Astrocyte of the cerebellum (primary cell): ENCODE measurements at regions not wholly inside any gene's neighbourhood (a gene's known extent, or its start where the extent isn't known, plus 50 kb on each side); places are given as distances from the start of the nearest gene placed in this dataset.
A peak's percentile ranks its signal among the peaks of the same experiment; 100 is the strongest.

Experiments
- DNase-seq: peaks from one replicate; pipeline ENCODE4 v3.0.0-alpha.2; 2011; ENCODE audit warnings: low read depth
- H3K4me3 ChIP-seq: 2 replicates; pipeline ENCODE4 v1.5.1; 2011; ENCODE audit warnings: mild to moderate bottlenecking, low read depth, low read length, moderate library complexity
- in situ Hi-C: cut with HindIII; loops from 2 replicates; pipeline ENCODE4 v1.10.0; 2017; ENCODE audit warnings: low sequenced_read_pairs
- TF ChIP-seq, protein P1 (sequence below): IDR thresholded peaks from 2 replicates; pipeline ENCODE4 v1.5.1; 2012; ENCODE audit warnings: low read length, low read depth, moderate library complexity, mild to moderate bottlenecking; ENCODE audit errors: missing control alignments

GRCh38 chr4:38232741-38233140 lies 272.5 kb downstream of the PTTG2 start:
- TF ChIP-seq, protein P1, sequence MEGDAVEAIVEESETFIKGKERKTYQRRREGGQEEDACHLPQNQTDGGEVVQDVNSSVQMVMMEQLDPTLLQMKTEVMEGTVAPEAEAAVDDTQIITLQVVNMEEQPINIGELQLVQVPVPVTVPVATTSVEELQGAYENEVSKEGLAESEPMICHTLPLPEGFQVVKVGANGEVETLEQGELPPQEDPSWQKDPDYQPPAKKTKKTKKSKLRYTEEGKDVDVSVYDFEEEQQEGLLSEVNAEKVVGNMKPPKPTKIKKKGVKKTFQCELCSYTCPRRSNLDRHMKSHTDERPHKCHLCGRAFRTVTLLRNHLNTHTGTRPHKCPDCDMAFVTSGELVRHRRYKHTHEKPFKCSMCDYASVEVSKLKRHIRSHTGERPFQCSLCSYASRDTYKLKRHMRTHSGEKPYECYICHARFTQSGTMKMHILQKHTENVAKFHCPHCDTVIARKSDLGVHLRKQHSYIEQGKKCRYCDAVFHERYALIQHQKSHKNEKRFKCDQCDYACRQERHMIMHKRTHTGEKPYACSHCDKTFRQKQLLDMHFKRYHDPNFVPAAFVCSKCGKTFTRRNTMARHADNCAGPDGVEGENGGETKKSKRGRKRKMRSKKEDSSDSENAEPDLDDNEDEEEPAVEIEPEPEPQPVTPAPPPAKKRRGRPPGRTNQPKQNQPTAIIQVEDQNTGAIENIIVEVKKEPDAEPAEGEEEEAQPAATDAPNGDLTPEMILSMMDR: no peak
- in situ Hi-C loops: no loop called here

GRCh38 chr4:38233727-38234480 lies 273.7 kb downstream of the PTTG2 start:
- TF ChIP-seq, protein P1: no peak
- no peak for DNase-seq
- in situ Hi-C loops: no loop called here
- no peak overlapping the region for H3K4me3 ChIP-seq

More at GRCh38 chr4:38232741-38233140, 272.5 kb downstream of the PTTG2 start:
- H3K4me3 ChIP-seq: no peak overlapping the region
- DNase-seq: no peak

DNA sequence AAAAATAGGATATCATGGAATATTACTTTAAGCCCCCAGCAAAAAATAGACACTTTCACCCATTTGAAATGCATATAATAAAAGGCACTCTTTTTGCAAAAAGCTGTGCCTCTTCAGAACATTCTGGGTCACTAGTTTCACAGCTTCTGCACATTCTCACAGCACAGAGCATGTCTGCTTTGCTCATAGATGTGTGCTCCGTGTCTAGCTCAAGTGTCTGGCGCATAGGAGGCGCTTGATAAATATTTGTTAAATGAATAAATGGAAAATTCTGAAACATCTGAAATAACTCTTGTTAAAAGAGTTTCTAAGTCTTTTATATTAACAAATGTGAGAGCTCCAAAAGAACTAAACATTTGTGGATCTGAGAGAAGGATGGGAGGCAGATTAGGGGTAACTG lies 275.2 kb downstream of the PTTG2 start:
- in situ Hi-C loops: no loop called here
- no peak overlapping the region for H3K4me3 ChIP-seq
- TF ChIP-seq, protein P1: no peak
- no peak for DNase-seq

DNA sequence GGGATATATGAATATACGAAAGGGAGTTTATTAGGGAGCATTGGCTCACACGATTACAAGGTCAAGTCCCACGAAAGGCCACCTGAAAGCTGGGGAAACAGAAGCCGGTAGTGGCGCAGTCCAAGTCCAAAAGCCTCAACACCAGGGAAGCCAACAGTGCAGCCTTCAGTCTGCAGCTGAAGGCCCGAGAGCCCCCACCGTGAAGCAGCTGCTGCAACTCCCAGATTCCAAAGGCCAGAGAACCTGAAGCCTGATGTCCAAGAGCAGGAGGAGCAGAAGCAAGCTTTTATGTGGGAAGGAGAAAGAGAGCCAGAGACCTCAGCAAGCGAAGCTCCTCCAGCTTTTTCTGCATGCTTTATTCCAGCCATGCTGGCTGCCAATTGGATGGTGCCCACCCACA lies 275.8 kb downstream of the PTTG2 start:
- TF ChIP-seq, protein P1: no peak
- H3K4me3 ChIP-seq: no peak overlapping the region
- no peak for DNase-seq
- in situ Hi-C loops: no loop called here

DNA sequence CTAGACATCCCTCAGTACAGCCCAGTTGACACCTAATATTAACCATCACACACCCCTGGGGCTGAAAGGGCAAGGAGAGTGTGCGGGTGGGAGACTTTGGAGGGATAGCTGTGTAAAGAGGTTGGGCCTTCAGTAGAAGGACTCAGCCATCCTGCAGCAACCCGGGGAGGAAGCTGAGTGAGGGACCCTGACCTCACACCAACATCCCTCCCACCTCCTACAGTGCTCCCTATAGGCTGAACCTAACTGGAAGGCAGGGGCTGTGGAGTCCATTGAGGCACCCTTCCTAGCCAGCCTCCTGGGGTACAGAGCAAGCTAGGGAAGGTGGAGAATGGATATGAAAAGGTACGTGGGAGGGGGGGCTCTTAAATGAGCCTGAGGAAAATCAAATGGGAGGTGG lies 276.3 kb downstream of the PTTG2 start:
- in situ Hi-C loops: no loop called here
- no peak for DNase-seq
- H3K4me3 ChIP-seq: no peak overlapping the region
- TF ChIP-seq, protein P1: no peak

DNA sequence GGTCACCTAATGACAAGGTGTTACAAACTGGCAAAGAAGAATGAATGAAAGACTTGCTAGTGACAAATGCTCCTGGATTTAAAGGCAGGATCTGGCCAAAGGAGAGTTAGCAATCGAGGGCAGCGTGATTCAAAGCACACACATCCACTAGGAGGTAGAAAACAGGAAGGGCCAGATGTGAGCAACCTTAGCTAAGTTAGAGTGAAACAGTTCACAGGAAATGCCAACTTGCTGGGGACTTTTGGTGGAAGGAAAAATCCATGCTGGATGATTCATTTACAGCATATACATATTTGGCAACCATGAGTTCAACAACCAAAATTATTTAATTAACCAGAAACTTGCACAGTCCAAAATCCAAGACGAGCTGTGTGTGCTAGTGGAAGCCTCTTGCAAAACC lies 276.9 kb downstream of the PTTG2 start:
- TF ChIP-seq, protein P1: no peak
- in situ Hi-C loops: no loop called here
- no peak overlapping the region for H3K4me3 ChIP-seq
- peak; percentile 60 for DNase-seq
